ENCODE measurements at regions not wholly inside any gene's neighbourhood (a gene's known extent, or its start where the extent isn't known, plus 50 kb on each side); places are given as distances from the start of the nearest gene placed in this dataset.
"Not testable (repeated sequence)": the region's sequence is repeated elsewhere in the genome, so short reads cannot be mapped to it uniquely, and the experiment has no call there.

DNA sequence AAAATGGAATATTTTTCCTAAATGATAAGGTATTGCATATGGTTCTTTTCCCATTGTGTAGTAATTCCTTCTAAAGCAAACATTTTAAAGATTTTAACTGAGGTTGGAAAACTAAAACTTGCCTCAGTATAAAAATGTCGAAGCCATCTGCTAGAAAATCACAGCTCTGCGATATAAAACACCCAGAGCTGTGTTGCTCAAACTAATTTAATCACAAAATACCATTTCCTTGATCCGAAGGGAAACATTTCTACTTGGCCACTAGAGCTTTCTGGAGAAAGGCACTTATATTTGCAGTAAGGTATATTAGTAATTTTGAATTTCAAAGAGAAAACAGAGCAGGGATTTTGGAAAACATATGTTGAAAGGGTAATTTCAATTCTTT is 209.2 kb upstream of the ZNF32 start:
- DNase-seq, result no peak

GRCh38 chr10:43857206-43857930 is 208.7 kb upstream of the ZNF32 start:
- DNase-seq, result no peak

DNA sequence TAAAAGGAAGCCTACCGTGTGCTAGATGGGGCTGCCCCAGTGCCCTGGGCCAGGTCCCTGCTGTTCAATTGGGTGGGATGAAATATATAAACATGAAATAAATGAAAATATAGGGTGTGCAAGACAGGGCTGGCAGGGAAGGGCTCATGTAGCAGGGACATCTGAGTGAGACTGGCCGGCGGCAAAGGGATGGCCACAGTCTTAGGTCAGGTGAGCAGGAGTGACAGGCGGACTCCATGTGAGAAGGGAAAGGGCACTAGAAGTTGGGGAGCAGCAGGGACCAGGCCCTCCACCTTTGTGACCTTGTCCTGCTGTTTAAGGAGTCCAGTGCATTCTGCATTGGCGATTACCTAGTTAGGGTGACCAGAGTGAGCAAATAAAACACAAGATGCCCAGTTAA is 207.6 kb upstream of the ZNF32 start:
- no peak for DNase-seq

- no peak for DNase-seq
Measured at GRCh38 chr10:43855667-43856210, 207.1 kb upstream of the ZNF32 start.

DNA sequence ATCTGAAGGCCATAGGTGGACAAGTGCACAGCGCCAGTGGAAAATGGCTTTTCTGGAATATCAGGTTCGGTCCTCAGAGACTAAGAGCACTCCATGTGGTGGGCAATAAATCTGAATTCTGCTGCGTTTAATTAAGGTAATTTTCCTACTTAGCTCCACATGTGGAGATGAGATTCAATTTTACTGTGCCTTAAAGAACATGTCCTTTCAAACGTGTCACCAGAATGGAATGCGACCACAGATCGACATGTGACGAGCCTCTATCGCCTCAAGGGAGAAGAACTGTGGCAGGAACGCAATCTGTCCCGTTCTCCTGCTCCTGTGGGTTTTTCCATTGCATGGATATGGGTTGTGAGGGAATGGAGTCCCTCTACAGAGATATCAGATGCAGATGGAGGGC is 205.3 kb upstream of the ZNF32 start:
- no peak for DNase-seq

GRCh38 chr10:43853369-43853768 is 204.7 kb upstream of the ZNF32 start:
- no peak for DNase-seq

DNA sequence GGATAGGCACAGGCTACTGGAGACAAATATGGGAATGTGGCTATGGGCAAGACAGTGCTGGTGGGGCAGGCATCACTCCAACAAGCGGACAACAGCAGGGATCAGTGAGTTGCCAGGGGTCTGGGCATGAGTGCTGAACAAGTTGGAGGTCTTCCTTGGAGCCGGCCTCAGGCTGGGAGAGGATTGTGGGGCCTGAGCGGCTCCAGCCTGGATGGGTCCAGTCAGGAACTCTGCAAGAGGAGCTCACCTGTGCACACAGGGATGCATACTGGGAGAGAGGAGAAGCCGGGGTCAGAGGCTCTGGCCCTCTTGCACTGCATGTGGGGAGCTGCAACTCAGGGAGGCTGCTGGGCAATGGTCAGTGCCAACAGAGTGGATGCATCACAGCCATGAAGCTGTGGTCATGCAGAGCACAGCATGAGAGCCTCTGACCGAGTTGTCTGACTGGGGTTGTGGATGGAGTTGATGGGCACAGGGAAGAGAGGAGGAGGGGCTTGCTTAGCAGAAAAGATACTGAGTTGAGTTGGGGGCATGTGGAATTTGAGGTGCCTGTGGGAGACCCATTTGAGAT is 204.0 kb upstream of the ZNF32 start:
- no peak for DNase-seq

GRCh38 chr10:43852149-43852548 is 203.5 kb upstream of the ZNF32 start:
- no peak for DNase-seq

DNA sequence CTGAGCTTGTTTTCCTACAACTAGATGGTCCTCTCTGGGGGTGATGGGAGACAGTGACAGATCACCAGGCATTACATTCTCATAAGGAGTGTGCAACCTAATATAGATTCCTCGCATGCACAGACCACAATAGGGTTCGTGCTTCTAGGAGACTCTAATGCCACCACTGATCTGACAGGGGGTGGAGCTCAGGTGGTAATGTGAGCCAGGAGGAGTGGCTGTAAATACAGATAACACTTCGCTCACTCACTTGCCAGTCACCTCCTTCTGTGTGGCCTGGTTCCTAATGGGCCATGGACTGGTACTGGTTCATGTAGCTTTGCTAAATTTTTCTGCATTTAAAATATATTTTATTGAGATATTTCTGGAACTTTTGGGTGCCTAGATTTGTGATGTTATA is 202.3 kb upstream of the ZNF32 start:
- no peak for DNase-seq

DNA sequence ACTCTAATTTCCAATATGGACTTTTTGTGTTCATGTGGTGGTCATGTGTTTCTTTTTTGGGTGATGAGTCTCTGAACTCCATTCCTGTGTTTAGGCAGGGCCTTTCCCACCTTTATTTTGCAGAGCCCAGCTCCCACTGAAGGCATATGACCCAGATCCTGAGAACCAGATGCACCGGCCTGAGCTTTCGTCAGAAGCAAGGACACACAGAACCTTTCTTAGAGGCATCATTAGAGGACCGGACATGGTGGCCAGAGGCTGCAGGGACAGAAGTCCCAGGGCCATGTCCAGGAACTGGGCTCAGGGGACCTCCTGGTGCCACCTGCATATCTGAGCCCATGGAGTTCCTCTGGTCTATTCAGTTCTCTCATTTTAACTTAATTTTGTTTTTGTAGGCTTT is 200.9 kb upstream of the ZNF32 start:
- no peak for DNase-seq

- no peak for DNase-seq
Measured at GRCh38 chr10:43846968-43847367, 198.3 kb upstream of the ZNF32 start.

GRCh38 chr10:43846187-43846680 is 197.6 kb upstream of the ZNF32 start:
- DNase-seq, result no peak

- no peak for DNase-seq
Measured at GRCh38 chr10:43845121-43845520, 196.4 kb upstream of the ZNF32 start.

GRCh38 chr10:43844221-43844620 is 195.5 kb upstream of the ZNF32 start:
- no peak for DNase-seq

DNA sequence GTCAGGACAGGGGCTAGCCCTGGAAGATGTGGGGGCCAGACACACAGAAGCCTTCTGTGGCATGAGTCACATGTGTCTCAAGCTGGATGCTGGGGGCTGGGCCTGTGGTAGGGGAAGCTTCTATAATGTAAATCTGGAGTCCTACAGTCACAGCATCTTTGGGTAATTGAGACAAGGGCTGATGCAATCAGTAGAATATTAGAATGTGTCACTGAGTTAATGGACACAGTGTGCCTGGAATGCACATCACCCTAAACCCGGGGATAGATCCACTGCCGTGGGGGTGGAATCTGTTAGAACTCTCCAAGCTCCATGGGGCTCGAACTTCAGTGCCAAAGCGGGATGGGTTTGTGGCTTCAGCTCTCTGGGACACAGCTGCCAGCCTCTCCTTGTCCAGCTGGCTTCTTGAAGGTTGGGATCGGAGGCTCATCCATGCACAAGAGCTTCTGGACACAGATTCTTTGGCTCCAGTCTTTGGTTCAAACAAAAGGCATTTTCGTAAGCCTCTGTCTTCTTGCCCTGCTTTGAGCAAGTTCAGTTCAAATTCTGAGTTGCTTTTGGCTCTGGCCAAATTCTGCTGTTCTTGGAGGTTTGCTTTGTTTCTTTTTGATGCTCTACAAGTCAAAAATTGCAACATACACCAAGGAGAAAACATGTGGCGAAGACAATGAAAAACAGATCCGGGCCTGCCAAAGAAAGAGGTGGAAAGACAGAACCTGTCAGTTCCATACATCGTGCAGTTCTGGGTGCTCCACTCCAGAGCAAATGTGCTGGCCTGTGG is 194.8 kb upstream of the ZNF32 start:
- peak in 2 of 51 donors; percentile 17 to 18 for DNase-seq

DNA sequence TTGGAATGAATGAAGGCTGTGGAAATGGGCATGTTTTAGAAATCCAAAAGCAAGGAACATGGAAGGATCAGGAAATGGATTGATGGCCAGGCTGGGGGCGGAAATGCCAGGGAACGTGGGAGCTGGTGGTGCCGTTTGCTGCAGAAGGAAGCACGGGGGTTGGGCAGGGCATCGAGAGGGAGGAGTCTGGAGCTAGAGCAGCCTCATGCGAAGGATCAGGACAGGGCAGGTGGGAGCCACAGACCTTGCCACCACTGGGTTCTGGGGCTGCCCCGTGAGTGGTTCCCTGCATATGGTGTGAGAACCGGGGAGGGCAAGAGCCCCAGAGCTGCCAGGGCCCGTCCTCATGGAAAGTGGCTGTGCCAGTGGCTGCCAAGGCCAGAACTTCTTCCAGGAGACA is 193.8 kb upstream of the ZNF32 start:
- no peak for DNase-seq

DNA sequence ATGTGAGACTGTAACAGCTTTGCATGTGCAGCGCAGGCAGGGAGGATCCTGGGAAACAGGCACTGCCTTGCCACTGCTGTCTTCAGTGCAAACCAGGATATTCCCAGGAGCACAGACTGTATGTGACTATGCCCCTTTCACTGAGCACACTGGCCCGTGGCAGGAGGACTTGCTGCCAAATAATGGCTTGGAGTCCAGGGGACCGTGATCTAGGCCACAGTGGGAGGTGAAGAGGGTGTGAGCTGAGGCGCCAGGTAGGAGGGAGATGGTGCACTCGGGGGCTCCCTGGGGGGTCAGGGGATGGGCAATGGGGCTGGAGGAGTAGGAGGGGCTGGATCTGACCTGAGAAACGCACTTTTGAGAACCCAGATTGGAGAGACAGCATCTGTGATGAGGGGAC is 193.4 kb upstream of the ZNF32 start:
- DNase-seq, result no peak

DNA sequence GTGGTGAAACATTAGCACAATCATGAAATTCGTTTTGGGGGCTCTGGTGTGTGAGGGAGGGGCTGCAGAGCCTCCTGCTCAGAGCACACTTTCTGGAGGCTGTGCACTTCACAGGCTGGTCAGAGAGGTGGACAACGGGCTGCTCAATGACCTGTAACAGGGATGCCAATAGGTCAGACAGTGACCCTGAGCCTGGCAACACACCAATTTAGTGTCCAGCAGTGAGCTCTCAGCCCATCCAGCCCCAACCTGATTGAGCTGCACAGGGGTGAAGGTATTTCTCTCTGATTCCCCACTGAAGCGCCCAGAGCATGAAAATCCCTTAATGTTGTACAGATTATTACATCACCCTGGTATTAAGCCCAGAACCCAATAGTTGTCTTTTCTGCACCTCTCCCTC is 191.3 kb upstream of the ZNF32 start:
- no peak for DNase-seq

DNA sequence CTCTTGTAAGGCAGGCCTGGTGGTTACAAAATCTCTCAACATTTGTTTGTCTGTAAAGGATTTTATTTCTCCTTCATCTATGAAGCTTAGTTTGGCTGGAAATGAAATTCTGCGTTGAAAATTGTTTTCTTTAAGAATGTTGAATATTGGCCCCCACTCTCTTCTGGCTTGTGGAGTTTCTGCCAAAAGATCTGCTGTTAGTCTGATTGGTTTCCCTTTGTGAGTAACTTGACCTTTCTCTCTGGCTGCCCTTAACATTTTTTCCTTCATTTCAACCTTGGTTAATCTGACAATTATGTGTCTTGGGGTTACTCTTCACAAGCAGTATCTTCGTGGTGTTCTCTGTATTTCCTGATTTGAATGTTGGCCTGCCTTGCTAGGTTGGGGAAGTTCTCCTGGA is 186.1 kb upstream of the ZNF32 start:
- DNase-seq, result not testable (repeated sequence)

GRCh38 chr10:43827853-43828252 is 179.2 kb upstream of the ZNF32 start:
- no peak for DNase-seq

DNA sequence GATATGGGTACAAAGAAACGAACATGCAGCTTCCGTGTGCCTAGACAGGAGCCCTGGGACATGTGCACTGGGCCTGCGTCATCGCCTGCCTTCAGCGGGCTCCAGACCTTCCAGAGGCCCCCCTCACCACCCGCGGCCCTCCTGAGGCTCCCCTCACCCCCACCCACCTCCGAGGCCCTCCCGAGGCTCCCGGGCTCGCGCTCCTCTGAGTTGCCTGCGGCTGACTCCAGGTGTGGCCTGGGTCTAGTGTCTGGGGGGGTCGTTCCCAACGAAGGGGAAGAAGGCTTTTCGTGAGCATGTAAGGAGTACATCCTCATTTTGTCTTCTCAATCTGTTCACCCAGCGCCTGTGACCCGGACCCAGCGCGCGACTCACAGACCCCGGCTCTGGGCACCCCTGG is 177.3 kb upstream of the ZNF32 start:
- no peak for DNase-seq

- DNase-seq, result no peak
Measured at GRCh38 chr10:43825421-43825820, 176.7 kb upstream of the ZNF32 start.

- DNase-seq, result no peak
Measured at GRCh38 chr10:43824934-43825333, 176.3 kb upstream of the ZNF32 start.

All from hypothalamus (tissue), 51 donors.